Adrenal gland (tissue), 9 donors: ENCODE measurements at regions not wholly inside any gene's neighbourhood (a gene's known extent, or its start where the extent isn't known, plus 50 kb on each side); places are given as distances from the start of the nearest gene placed in this dataset.

Source experiments
- DNase-seq, 7 donors: peaks; one replicate each; pipeline ENCODE4 v3.0.0-alpha.2; 2019 to 2020
- H3K27ac ChIP-seq, 5 donors: fragments of 200-600 bp; sonication (generic) in 4 of 5; 1 replicate in 3 of 5; 2 replicates in 2 of 5; pipeline versions ENCODE4 v1.5.1 to v1.8.0; 2016 to 2020; ENCODE audit warnings: mild to moderate bottlenecking in 1 of 5
- H3K27me3 ChIP-seq: fragments of 200-600 bp; 2 replicates; pipeline ENCODE4 v1.8.0; 2021
- H3K36me3 ChIP-seq, 2 donors: fragments of 200-600 bp; replicated peaks in 1 of 2; 1 replicate in 1 of 2; 2 replicates in 1 of 2; pipeline versions ENCODE4 v1.5.1 to v1.8.0; 2018 to 2022
- H3K4me1 ChIP-seq, 2 donors: fragments of 200-600 bp; replicated peaks in 1 of 2; 1 replicate in 1 of 2; 2 replicates in 1 of 2; pipeline versions ENCODE4 v1.5.1 to v1.8.0; 2018 to 2021
- H3K4me3 ChIP-seq, 4 donors: fragments of 200-600 bp; sonication (generic) in 3 of 4; one replicate each; pipeline ENCODE4 v1.5.1; 2016 to 2018
- H3K9me3 ChIP-seq, 3 donors: fragments of 200-600 bp; sonication (generic) in 1 of 3; replicated peaks in 1 of 3; 1 replicate in 2 of 3; 2 replicates in 1 of 3; pipeline versions ENCODE4 v1.5.1 to v1.8.0; 2016 to 2021
- POLR2A ChIP-seq, 2 donors: fragments of 450-650 bp; IDR thresholded peaks; one replicate each; pipeline ENCODE4 v1.6.1; 2017; ENCODE audit warnings: antibody characterized with exemption in 2 of 2, mild to moderate bottlenecking in 2 of 2, moderate library complexity in 1 of 2
- WGBS, 4 donors: extraction: QIAGEN DNeasy Blood & Tissue Kit in 2 of 4; methylation state at CpG; one replicate each; pipeline versions ENCODE4 v1.1.5 to v1.1.7; 2013 to 2017; 5-methylcytosine and 5-hydroxymethylcytosine counted together
- intact Hi-C, 2 donors: fragments of 100-400 bp; cut with DNase I; formaldehyde crosslinking; loops; one replicate each; pipeline versions ENCODE4 v1.14.1 to v1.15.0; 2022 to 2023
- TF ChIP-seq, protein P1 (sequence below), 6 experiments: fragments of 450-650 bp in 4 of 6; fragments of 200-600 bp in 2 of 6; sonication (generic) in 1 of 6; IDR thresholded peaks; 1 replicate in 5 of 6; 2 replicates in 1 of 6; pipeline versions ENCODE4 v1.5.1 to v1.8.0; 2016 to 2021; ENCODE audit warnings: antibody characterized with exemption in 6 of 6, mild to moderate bottlenecking in 2 of 6, moderate library complexity in 1 of 6
- donor health status: healthy with polysubstance abuse.
- donor health status: Bipolar disorder and iron deficiency.
- donor health status: DM: yes; HTN: yes; CAD: no.
- donor health status: DM: no; HTN: no; CAD: no.
- donor health status: DM: no; HTN: no; CAD: no.

GRCh38 chr12:24688601-24689000 is 260.3 kb downstream of the BCAT1 start:
- Histone ChIP-seq H3K4me3 (no peak overlapping the region), H3K9me3 (no peaks in the 10 kb centered on the region), H3K27me3 (no peaks in the 10 kb centered on the region), H3K4me1 (no peaks in the 10 kb centered on the region), H3K27ac (no peak overlapping the region), H3K36me3 (no peaks in the 10 kb centered on the region)
- TF ChIP-seq, protein P1, sequence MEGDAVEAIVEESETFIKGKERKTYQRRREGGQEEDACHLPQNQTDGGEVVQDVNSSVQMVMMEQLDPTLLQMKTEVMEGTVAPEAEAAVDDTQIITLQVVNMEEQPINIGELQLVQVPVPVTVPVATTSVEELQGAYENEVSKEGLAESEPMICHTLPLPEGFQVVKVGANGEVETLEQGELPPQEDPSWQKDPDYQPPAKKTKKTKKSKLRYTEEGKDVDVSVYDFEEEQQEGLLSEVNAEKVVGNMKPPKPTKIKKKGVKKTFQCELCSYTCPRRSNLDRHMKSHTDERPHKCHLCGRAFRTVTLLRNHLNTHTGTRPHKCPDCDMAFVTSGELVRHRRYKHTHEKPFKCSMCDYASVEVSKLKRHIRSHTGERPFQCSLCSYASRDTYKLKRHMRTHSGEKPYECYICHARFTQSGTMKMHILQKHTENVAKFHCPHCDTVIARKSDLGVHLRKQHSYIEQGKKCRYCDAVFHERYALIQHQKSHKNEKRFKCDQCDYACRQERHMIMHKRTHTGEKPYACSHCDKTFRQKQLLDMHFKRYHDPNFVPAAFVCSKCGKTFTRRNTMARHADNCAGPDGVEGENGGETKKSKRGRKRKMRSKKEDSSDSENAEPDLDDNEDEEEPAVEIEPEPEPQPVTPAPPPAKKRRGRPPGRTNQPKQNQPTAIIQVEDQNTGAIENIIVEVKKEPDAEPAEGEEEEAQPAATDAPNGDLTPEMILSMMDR (IDR thresholded peaks at IDR 0.05): no peak
- TF ChIP-seq POLR2A (IDR thresholded peaks at IDR 0.05): no peak
- intact Hi-C loops: no loop called here
- no peak for DNase-seq
- 86 to 90% (median 88%) methylated on average over 6 of the region's 6 CpGs for WGBS, 4 donors

DNA sequence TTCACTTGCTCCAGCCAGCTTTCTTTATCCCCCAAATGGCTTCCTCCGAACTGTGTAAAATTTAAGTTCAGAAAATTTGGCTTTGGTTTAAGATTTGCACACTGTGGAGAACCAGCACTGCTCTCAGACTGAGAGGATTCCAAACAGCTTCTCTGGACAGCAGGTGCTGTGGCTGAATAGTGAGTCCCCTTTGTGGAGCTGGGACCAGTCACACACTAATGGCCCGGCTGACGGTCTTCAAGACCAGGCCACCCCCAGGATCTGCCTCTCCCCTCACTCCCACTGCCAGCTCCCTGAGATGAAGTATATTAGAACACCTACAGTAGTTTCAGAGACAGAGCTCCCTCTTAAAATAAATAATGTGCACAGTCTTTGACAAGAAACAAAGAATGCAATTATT is 267.3 kb downstream of the BCAT1 start:
- no peaks in the 10 kb centered on the region for H3K4me1 ChIP-seq
- no peaks in the 10 kb centered on the region for H3K36me3 ChIP-seq
- no peak for DNase-seq
- H3K9me3 ChIP-seq: no peaks in the 10 kb centered on the region
- intact Hi-C loops: no loop called here
- no peaks in the 10 kb centered on the region for H3K27me3 ChIP-seq
- no peak overlapping the region for H3K27ac ChIP-seq
- no peak for TF ChIP-seq POLR2A (IDR thresholded peaks at IDR 0.05)
- TF ChIP-seq, protein P1 (IDR thresholded peaks at IDR 0.05): no peak
- H3K4me3 ChIP-seq: no peak overlapping the region
- 81 to 93% (median 83%) methylated on average over 3 of the region's 3 CpGs for WGBS, 4 donors

DNA sequence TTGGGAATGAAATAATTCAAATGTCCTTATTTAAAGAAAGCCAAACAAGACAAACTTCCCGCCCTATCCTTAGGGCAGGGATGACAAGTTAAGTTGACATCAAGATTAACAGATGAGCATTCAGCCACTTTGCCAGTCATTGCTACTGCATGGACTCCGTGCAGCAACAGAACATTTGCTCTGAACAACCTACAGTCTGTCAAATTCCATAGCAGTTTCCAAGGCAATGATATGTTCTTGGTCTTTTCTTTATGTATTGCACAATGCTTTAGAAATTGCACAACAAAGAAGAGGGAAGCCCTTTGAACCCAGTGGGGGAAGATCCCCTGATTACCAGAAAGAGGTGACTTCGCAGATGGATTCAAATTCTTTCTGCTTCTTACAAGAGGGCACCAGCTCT is 269.8 kb downstream of the BCAT1 start:
- DNase-seq: no peak

GRCh38 chr12:24678436-24678835 is 270.5 kb downstream of the BCAT1 start:
- H3K4me3 ChIP-seq: no peak overlapping the region
- no peaks in the 10 kb centered on the region for H3K4me1 ChIP-seq
- no peaks in the 10 kb centered on the region for H3K36me3 ChIP-seq
- H3K27ac ChIP-seq: no peak overlapping the region
- H3K27me3 ChIP-seq: no peaks in the 10 kb centered on the region
- WGBS, 4 donors: 45 to 61% (median 56%) methylated on average over 2 of the region's 2 CpGs
- DNase-seq: no peak
- H3K9me3 ChIP-seq: no peaks in the 10 kb centered on the region
- TF ChIP-seq, protein P1 (IDR thresholded peaks at IDR 0.05): no peak
- no peak for TF ChIP-seq POLR2A (IDR thresholded peaks at IDR 0.05)
- intact Hi-C loops: no loop called here

More for the DNA sequence above, 269.8 kb downstream of the BCAT1 start:
- Histone ChIP-seq H3K27ac (no peak overlapping the region), H3K4me3 (no peak overlapping the region), H3K36me3 (no peaks in the 10 kb centered on the region), H3K4me1 (no peaks in the 10 kb centered on the region), H3K27me3 (no peaks in the 10 kb centered on the region), H3K9me3 (no peaks in the 10 kb centered on the region)
- WGBS, 4 donors: 43 to 53% (median 48%) methylated on average over 3 of the region's 3 CpGs
- TF ChIP-seq, protein P1 (IDR thresholded peaks at IDR 0.05): no peak
- TF ChIP-seq POLR2A (IDR thresholded peaks at IDR 0.05): no peak
- intact Hi-C loops: no loop called here
